PFSK-1 (cell line): ENCODE measurements at regions not wholly inside any gene's neighbourhood (a gene's known extent, or its start where the extent isn't known, plus 50 kb on each side); places are given as distances from the start of the nearest gene placed in this dataset.

Experiments used
- FOXP2 ChIP-seq: optimal IDR thresholded peaks from 2 replicates; pipeline ENCODE3; 2011; ENCODE audit warnings: borderline replicate concordance, control low read depth, inconsistent platforms; ENCODE audit not compliant: insufficient read depth; ENCODE audit errors: extremely low read length, extremely low read depth
- POLR2AphosphoS5 ChIP-seq: IDR thresholded peaks from 2 replicates; pipeline ENCODE4 v1.6.1; 2012; ENCODE audit warnings: low read depth, mild to moderate bottlenecking, control low read depth, low read length, moderate library complexity
- SIN3A ChIP-seq: IDR thresholded peaks from 2 replicates; pipeline ENCODE4 v1.6.1; 2012; ENCODE audit warnings: mild to moderate bottlenecking, low read length, moderate library complexity, borderline replicate concordance; ENCODE audit not compliant: insufficient read depth
- TAF1 ChIP-seq: IDR thresholded peaks from 2 replicates; pipeline ENCODE4 v1.6.1; 2012; ENCODE audit warnings: low read length, control low read depth, borderline replicate concordance; ENCODE audit not compliant: insufficient read depth
- TF ChIP-seq, protein P1 (sequence below), 2 experiments: IDR thresholded peaks; 2 replicates each; pipeline versions ENCODE4 v1.6.1 to v1.8.0; 2011 to 2012; ENCODE audit warnings: low read depth in 2 of 2, low read length in 2 of 2, control low read depth in 1 of 2, inconsistent platforms in 1 of 2, mild to moderate bottlenecking in 1 of 2, moderate library complexity in 1 of 2; ENCODE audit not compliant: insufficient read depth in 1 of 2

DNA sequence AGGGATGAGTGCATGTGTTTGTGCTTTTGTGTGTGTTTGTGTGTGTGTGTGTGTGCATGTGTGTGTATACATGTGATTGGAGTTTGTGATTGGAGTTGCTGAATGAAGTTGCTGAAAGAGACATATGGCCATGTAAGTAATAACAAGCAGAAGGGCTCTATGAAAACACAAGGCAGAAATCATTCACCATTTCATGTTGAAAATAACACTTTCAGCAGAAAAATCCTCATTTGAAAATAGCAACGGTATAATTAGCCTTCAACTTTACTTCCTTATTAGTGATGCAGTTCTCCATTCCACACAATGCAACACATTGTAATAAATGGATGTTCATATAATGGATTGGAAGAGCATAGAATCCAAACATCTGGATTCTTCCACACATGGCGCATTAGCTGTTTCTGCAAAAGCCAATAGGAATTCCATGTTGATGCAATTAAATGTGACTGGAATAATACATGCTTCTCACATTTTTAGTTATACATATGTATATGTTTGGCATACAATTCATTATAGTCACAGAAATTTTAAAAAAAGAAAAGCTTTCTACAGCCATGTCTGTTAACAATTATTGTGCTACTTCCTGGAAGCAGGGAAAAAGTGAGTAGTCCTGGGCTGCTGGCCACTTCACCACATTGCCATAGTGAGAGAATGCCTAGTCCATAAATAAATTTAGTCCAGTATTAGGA lies 538.0 kb downstream of the LTN1 start:
- TF ChIP-seq SIN3A (no peak), FOXP2 (no peak), POLR2AphosphoS5 (no peak), TAF1 (no peak)
- TF ChIP-seq, protein P1, sequence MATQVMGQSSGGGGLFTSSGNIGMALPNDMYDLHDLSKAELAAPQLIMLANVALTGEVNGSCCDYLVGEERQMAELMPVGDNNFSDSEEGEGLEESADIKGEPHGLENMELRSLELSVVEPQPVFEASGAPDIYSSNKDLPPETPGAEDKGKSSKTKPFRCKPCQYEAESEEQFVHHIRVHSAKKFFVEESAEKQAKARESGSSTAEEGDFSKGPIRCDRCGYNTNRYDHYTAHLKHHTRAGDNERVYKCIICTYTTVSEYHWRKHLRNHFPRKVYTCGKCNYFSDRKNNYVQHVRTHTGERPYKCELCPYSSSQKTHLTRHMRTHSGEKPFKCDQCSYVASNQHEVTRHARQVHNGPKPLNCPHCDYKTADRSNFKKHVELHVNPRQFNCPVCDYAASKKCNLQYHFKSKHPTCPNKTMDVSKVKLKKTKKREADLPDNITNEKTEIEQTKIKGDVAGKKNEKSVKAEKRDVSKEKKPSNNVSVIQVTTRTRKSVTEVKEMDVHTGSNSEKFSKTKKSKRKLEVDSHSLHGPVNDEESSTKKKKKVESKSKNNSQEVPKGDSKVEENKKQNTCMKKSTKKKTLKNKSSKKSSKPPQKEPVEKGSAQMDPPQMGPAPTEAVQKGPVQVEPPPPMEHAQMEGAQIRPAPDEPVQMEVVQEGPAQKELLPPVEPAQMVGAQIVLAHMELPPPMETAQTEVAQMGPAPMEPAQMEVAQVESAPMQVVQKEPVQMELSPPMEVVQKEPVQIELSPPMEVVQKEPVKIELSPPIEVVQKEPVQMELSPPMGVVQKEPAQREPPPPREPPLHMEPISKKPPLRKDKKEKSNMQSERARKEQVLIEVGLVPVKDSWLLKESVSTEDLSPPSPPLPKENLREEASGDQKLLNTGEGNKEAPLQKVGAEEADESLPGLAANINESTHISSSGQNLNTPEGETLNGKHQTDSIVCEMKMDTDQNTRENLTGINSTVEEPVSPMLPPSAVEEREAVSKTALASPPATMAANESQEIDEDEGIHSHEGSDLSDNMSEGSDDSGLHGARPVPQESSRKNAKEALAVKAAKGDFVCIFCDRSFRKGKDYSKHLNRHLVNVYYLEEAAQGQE (IDR thresholded peaks at IDR 0.05; ENCODE audit: insufficient read depth in 1 of 2, low read depth in 2 of 2, low read length in 2 of 2) = no peak

DNA sequence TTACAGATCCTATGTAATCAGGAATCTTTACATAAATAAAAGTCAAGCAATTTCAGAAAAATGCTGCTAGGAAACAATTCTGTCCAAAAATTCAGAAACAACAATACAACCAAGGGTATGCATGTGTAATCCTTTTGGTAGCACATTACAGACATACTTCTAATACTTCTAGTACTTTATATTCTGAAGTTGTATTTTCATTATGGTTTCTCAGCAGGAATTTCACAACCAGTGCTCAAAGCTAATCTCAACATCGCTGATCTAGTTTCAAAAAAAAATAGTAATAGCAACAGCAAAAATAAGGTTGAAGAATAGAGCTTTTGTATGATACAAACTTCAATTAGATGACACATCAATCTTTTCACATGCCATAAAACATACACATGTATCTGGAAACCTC lies 545.2 kb downstream of the LTN1 start:
- TF ChIP-seq FOXP2 (no peak), POLR2AphosphoS5 (no peak), SIN3A (no peak), TAF1 (no peak)
- TF ChIP-seq, protein P1 (IDR thresholded peaks at IDR 0.05; ENCODE audit: insufficient read depth in 1 of 2, low read depth in 2 of 2, low read length in 2 of 2) = no peak

DNA sequence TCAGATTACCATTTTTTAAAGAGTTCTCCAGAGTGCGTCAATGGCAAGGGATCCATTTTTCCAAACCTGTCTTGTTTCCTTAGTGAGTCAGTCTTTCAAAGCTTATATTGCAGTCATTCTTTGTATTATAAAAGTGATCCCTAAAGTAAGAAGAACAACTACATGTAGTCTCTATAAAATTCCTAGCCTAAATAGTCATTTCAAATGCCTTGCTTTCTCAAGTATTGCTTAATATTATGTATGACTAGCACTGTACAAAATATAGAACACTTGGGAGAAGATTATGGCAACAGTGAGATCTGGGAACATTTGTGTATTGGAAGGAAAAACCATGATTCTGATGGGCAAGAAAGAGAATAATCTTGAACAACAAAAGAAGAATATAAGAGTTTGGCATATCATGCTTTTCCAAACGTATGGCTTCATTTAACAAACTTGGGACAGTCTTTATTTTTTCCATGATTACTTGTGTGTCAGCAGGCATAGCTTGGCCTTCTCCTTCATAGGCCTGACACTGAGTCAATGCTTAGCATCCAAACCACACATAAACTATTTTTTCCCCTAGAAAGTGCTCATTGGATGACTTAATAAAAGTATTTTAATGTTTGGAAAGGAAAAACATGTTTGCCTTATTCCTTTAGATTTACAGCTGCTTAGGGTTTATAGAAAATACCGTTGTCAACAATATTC lies 547.4 kb downstream of the LTN1 start:
- TF ChIP-seq TAF1 (no peak), SIN3A (no peak), FOXP2 (no peak), POLR2AphosphoS5 (no peak)
- TF ChIP-seq, protein P1 (IDR thresholded peaks at IDR 0.05; ENCODE audit: insufficient read depth in 1 of 2, low read depth in 2 of 2, low read length in 2 of 2) = no peak

DNA sequence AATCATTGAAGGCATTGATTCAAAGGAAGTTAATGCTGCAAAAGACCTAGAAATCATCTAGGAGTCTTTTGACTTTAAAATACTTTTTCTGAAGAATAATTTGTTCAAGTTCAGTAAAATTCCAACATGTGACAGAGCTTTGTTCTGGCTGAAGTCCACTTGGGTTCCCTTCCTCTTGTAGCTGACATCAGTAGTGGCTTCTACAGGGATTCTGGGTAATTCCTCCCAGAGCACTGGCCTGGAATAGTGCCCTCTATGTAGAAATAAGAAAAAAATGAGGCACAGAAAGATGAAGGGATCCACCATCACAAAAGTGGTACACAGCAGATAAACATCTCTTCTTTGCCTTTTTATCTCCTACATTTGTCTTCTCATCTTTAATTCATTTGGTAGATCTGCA lies 548.1 kb downstream of the LTN1 start:
- TF ChIP-seq, protein P1 (IDR thresholded peaks at IDR 0.05; ENCODE audit: insufficient read depth in 1 of 2, low read depth in 2 of 2, low read length in 2 of 2) = no peak
- TF ChIP-seq TAF1 (no peak), SIN3A (no peak), FOXP2 (no peak), POLR2AphosphoS5 (no peak)
